ENCODE measurements at regions not wholly inside any gene's neighbourhood (a gene's known extent, or its start where the extent isn't known, plus 50 kb on each side); places are given as distances from the start of the nearest gene placed in this dataset.

DNA sequence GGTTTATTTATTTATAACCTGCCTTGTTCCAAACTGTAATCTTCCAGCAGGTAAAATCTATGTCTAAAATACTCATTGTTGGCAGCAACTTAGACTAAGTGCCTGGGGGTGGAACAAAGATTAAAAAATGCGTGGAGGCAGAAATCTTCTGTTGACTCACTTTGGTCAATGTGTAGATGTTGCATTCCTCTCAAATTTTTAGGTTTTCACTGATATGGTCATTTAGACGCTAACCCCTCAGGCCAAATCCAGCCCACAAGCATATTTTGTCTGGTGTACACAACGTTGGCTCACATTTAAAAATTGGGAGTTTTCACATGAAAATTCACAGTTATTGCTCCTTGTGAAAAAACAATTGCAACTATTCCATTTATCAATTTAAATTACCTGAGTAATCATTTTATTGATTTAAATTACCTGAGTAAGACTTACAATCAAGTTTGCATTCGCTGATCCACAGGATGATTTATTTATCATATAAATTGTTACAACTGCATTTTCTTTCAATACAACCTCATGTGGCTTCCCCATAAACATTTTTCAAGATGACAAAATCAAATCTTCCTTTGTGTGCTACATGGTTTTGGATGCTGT, 564.2 kb downstream of the TSN start:
- H2BK15ac ChIP-seq (ENCODE audit: low read length) = no peak overlapping the region
- H3K14ac ChIP-seq (ENCODE audit: insufficient read length) = no peak overlapping the region
- H3K79me1 ChIP-seq (ENCODE audit: low read depth, low read length) = no peaks in the 10 kb centered on the region
- H3K4ac ChIP-seq (replicated peaks; ENCODE audit: insufficient read length, low read depth, low read length) = no peak overlapping the region
- FAIRE-seq = no peak
- POLR2A ChIA-PET (ENCODE audit: partially characterized antibody) = no interaction called here
- CTCF ChIA-PET (ENCODE audit: partially characterized antibody) = interaction anchor here (0.6 kb wide), 1 partner anchor 19 kb away, joined by 3 read pairs; no protein-coding TSS in a partner anchor
- no peak for DNase-seq (ENCODE audit: low read depth in 1 of 2, low spot score in 2 of 2)
- no peak overlapping the region for H3K4me3 ChIP-seq (ENCODE audit: extremely low read depth in 1 of 4, insufficient read depth in 2 of 4, low read depth in 3 of 4, low read length in 4 of 4)
- no peak overlapping the region for H2BK5ac ChIP-seq (ENCODE audit: low read depth, low read length)
- H3K9ac ChIP-seq (replicated peaks in 1 of 4; ENCODE audit: extremely low read depth in 1 of 4, low read depth in 3 of 4, low read length in 3 of 4) = no peak overlapping the region
- H4K91ac ChIP-seq (replicated peaks; ENCODE audit: insufficient read length, low read length) = no peak overlapping the region
- H2AK5ac ChIP-seq (ENCODE audit: low read depth, low read length) = no peak overlapping the region
- no peaks in the 10 kb centered on the region for H3K9me3 ChIP-seq (ENCODE audit: insufficient read depth in 2 of 2, low read depth in 1 of 2, low read length in 1 of 2)
- no peak overlapping the region for H2BK20ac ChIP-seq (ENCODE audit: low read length)
- H4K20me1 ChIP-seq (replicated peaks in 1 of 2; ENCODE audit: control insufficient read depth in 1 of 2, insufficient read depth in 2 of 2, low read length in 2 of 2) = no peaks in the 10 kb centered on the region
- no peak overlapping the region for H2BK120ac ChIP-seq (replicated peaks; ENCODE audit: low read depth, low read length)
- no peak overlapping the region for H3K23ac ChIP-seq (ENCODE audit: insufficient read length)
- H3K27ac ChIP-seq (ENCODE audit: low read depth, low read length) = no peak overlapping the region
- no peak overlapping the region for H4K8ac ChIP-seq (ENCODE audit: extremely low read depth, insufficient read depth, low read length)
- no peak overlapping the region for H2BK12ac ChIP-seq (ENCODE audit: low read depth, low read length)
- H3K27me3 ChIP-seq (replicated peaks in 1 of 4; ENCODE audit: control insufficient read depth in 3 of 4, extremely low read depth in 1 of 4, insufficient read depth in 3 of 4, low read length in 3 of 4) = no peaks in the 10 kb centered on the region
- no peak overlapping the region for H4K5ac ChIP-seq (ENCODE audit: insufficient read length, low read depth, low read length)
- 79% methylated on average over 4 of the region's 4 CpGs; no CpG with 5 or more reads in 1 of the 2 experiments for WGBS, 2 experiments (ENCODE audit: extremely low coverage in 1 of 2, insufficient coverage in 1 of 2, insufficient read length in 1 of 2, insufficient replicate concordance in 2 of 2, low coverage in 1 of 2, low lambda C conversion rate in 2 of 2, missing lambda C conversion rate in 1 of 2)
- H3K79me2 ChIP-seq (ENCODE audit: control insufficient read depth in 1 of 2, insufficient read depth in 2 of 2, low read length in 2 of 2) = no peaks in the 10 kb centered on the region
- TF ChIP-seq TBP (IDR thresholded peaks at IDR 0.05; ENCODE audit: low read depth, low read length) (no peak), ASH2L (IDR thresholded peaks at IDR 0.05; ENCODE audit: low read length) (no peak), SIRT6 (IDR thresholded peaks at IDR 0.05; ENCODE audit: low read length) (no peak), EP300 (IDR thresholded peaks at IDR 0.05; ENCODE audit: borderline replicate concordance in 1 of 2, low read depth in 2 of 2, low read length in 2 of 2) (no peak), CTBP2 (IDR thresholded peaks at IDR 0.05; ENCODE audit: borderline replicate concordance, insufficient read depth, insufficient read length, low read length) (no peak), RAD21 (IDR thresholded peaks at IDR 0.05 in 1 of 2, conservative IDR thresholded peaks at IDR 0.05 in 1 of 2; ENCODE audit: low read depth in 2 of 2, low read length in 2 of 2) (no peak), BACH1 (IDR thresholded peaks at IDR 0.05; ENCODE audit: low read length) (no peak), TAF1 (IDR thresholded peaks at IDR 0.05; ENCODE audit: low read depth, low read length) (no peak), EGR1 (IDR thresholded peaks at IDR 0.05; ENCODE audit: borderline replicate concordance, low read depth, low read length) (no peak), JUND (IDR thresholded peaks at IDR 0.05; ENCODE audit: low read length) (no peak), TEAD4 (IDR thresholded peaks at IDR 0.05; ENCODE audit: low read depth, low read length) (no peak), POLR2AphosphoS5 (IDR thresholded peaks at IDR 0.05; ENCODE audit: low read depth, low read length) (no peak), CHD2 (IDR thresholded peaks at IDR 0.05; ENCODE audit: low read length) (no peak), SAP30 (IDR thresholded peaks at IDR 0.05; ENCODE audit: insufficient read depth, insufficient replicate concordance, low read length) (no peak)
- no peaks in the 10 kb centered on the region for H3K36me3 ChIP-seq (ENCODE audit: control insufficient read depth in 2 of 4, insufficient read depth in 4 of 4, low read length in 3 of 4)
- no peak overlapping the region for H3K18ac ChIP-seq (ENCODE audit: extremely low read depth, low read length)
- no peak overlapping the region for H3K4me2 ChIP-seq (ENCODE audit: insufficient read depth in 1 of 2, low read depth in 2 of 2, low read length in 2 of 2)
- no peaks in the 10 kb centered on the region for H3K23me2 ChIP-seq (ENCODE audit: low read depth, low read length)
- no peak overlapping the region for H3K56ac ChIP-seq (replicated peaks; ENCODE audit: insufficient read length, low read depth, low read length)
- no peaks in the 10 kb centered on the region for H3K4me1 ChIP-seq (replicated peaks in 1 of 4; ENCODE audit: control insufficient read depth in 3 of 4, insufficient read depth in 4 of 4, low read length in 3 of 4)
- no peak overlapping the region for H2AFZ ChIP-seq (ENCODE audit: low read length)
